Heart left ventricle (tissue), 16 donors: ENCODE measurements at regions not wholly inside any gene's neighbourhood (a gene's known extent, or its start where the extent isn't known, plus 50 kb on each side); places are given as distances from the start of the nearest gene placed in this dataset.

Experiments used
- ATAC-seq, 4 donors: fragments of 200-7000 bp; cut with Tn5 transposase; one replicate each; pipeline ENCODE4 v1.9.1; 2020 to 2022; ENCODE audit warnings: moderate library complexity in 4 of 4, mild to moderate bottlenecking in 3 of 4, moderate number of reproducible peaks in 1 of 4
- DNase-seq, 5 donors: peaks; one replicate each; pipeline ENCODE4 v3.0.0-alpha.2; 2020
- H3K27ac ChIP-seq, 12 donors: fragments of 200-600 bp; sonication (generic) in 4 of 12; one replicate each; pipeline versions ENCODE4 v1.5.0 to v1.8.0; 2016 to 2022; ENCODE audit warnings: mild to moderate bottlenecking in 2 of 12
- H3K27me3 ChIP-seq, 9 donors: fragments of 200-600 bp; sonication (generic) in 2 of 9; one replicate each; pipeline versions ENCODE4 v1.5.1 to v1.8.0; 2016 to 2022; ENCODE audit warnings: mild to moderate bottlenecking in 3 of 9
- H3K36me3 ChIP-seq, 9 donors: fragments of 200-600 bp; sonication (generic) in 2 of 9; one replicate each; pipeline versions ENCODE4 v1.5.0 to v1.8.0; 2018 to 2022; ENCODE audit warnings: mild to moderate bottlenecking in 2 of 9
- H3K4me1 ChIP-seq, 12 donors: fragments of 200-600 bp; sonication (generic) in 4 of 12; one replicate each; pipeline versions ENCODE4 v1.5.0 to v1.8.0; 2016 to 2022; ENCODE audit warnings: mild to moderate bottlenecking in 3 of 12
- H3K4me3 ChIP-seq, 12 donors: fragments of 200-600 bp; sonication (generic) in 4 of 12; one replicate each; pipeline versions ENCODE4 v1.5.0 to v1.8.0; 2017 to 2022; ENCODE audit warnings: mild to moderate bottlenecking in 9 of 12, moderate library complexity in 4 of 12
- H3K9me3 ChIP-seq, 12 donors: fragments of 200-600 bp; sonication (generic) in 4 of 12; one replicate each; pipeline versions ENCODE4 v1.5.0 to v1.8.0; 2016 to 2022; ENCODE audit warnings: mild to moderate bottlenecking in 1 of 12
- POLR2A ChIP-seq, 2 donors: fragments of 450-650 bp; IDR thresholded peaks; one replicate each; pipeline ENCODE4 v1.6.1; 2017; ENCODE audit warnings: antibody characterized with exemption in 2 of 2, mild to moderate bottlenecking in 2 of 2, moderate library complexity in 2 of 2
- WGBS, 4 donors: extraction: QIAGEN DNeasy Blood & Tissue Kit in 2 of 4; methylation state at CpG; one replicate each; pipeline versions ENCODE4 v1.1.5 to v1.1.7; 2013 to 2018; 5-methylcytosine and 5-hydroxymethylcytosine counted together
- intact Hi-C, 10 donors: fragments of 100-400 bp; cut with DNase I; formaldehyde crosslinking; loops; one replicate each; pipeline versions ENCODE4 v1.11.1 to v1.14.2; 2022
- TF ChIP-seq, protein P1 (sequence below), 12 donors: fragments of 200-600 bp; sonication (generic) in 4 of 12; IDR thresholded peaks; one replicate each; pipeline versions ENCODE4 v1.5.0 to v1.8.0; 2018 to 2022; ENCODE audit warnings: antibody characterized with exemption in 12 of 12, mild to moderate bottlenecking in 5 of 12
- donor health status: ischemic (EF 13 %, LVEDD 7.1; RV severe dilation, severe dysfunction).
- donor health status: healthy with polysubstance abuse.
- donor health status: DM: no; HTN: yes; CAD: no.
- donor health status: DM: no; HTN: no; CAD: no.
- donor health status: ischemic (EF 25% LVEDD 6.9; RV normal size, moderate dysfunction).
- donor health status: ischemic (EF 25% LVEDD 5.7; RV mildly dilated, moderate dysfunction).
- donor health status: healthy.
- donor health status: DM: yes; HTN: yes; CAD: no.
- donor health status: ischemic (EF 35%, LVEDD 5.7; RV mildly dilated, moderate dysfunction).
- donor health status: nonischemic (EF 11% LVEDD 7.7; RV severe dilation, severe dysfunction).
- donor health status: DM: yes; HTN: yes; CAD: no.
- donor health status: PGD.
- donor health status: ischemic (EF 29% LVEDD 5.4; RV normal size, mild dysfunction).
- donor health status: nonischemic (EF 23%, LVEDD 6.1; RV moderate dilation, normal function).

DNA sequence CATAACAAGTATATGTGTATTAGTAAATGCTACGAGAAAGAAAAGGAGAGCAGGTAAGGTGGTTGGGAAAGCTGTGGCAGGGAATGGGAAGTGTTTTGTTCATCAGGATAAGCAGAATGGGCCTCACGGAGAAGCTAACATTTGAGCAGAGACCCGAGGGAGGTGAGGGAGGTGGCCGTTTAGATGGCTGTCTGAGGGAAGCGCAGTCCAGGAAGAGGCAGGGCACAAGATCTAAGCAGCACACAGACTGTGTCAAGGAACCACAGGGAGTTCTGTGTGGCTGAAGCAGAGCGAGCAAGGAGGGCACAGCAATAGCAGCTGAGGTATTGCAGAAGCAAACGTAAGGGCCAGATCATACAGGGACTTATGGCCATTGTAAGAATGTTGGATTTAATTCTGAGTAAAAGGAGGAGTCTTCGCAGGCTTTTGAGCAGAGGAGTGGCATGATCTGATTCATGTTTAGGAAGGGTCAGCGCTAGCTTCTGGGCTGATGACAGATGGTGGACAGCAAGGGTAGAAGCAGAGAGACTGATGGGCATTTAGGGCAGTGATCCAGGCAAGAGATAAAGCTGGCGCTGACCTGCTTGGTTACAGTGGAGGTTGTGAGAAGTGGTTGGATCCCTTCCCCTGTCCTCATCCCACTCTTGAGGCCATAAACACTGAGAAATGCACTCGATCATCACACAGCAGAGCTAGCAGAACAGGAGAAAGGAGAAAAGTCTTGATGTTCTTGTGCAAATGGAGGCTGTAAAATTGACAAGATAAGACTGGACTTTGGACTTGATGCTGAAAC is 199.9 kb downstream of the LACC1 start:
- Histone ChIP-seq H3K27me3 (no peaks in the 10 kb centered on the region), H3K27ac (no peak overlapping the region), H3K9me3 (peaks cover 0 to 4% (median 0%) of the 10 kb centered on the region in 12 donors), H3K36me3 (no peaks in the 10 kb centered on the region), H3K4me1 (peaks cover 0 to 3% (median 0%) of the 10 kb centered on the region in 12 donors), H3K4me3 (no peak overlapping the region)
- DNase-seq = no peak
- intact Hi-C loops = no loop called here
- no peak for ATAC-seq
- TF ChIP-seq POLR2A (IDR thresholded peaks at IDR 0.05) = no peak
- TF ChIP-seq, protein P1, sequence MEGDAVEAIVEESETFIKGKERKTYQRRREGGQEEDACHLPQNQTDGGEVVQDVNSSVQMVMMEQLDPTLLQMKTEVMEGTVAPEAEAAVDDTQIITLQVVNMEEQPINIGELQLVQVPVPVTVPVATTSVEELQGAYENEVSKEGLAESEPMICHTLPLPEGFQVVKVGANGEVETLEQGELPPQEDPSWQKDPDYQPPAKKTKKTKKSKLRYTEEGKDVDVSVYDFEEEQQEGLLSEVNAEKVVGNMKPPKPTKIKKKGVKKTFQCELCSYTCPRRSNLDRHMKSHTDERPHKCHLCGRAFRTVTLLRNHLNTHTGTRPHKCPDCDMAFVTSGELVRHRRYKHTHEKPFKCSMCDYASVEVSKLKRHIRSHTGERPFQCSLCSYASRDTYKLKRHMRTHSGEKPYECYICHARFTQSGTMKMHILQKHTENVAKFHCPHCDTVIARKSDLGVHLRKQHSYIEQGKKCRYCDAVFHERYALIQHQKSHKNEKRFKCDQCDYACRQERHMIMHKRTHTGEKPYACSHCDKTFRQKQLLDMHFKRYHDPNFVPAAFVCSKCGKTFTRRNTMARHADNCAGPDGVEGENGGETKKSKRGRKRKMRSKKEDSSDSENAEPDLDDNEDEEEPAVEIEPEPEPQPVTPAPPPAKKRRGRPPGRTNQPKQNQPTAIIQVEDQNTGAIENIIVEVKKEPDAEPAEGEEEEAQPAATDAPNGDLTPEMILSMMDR (IDR thresholded peaks at IDR 0.05) = no peak
- 68 to 72% (median 70%) methylated on average over 11 of the region's 11 CpGs for WGBS, 4 donors

DNA sequence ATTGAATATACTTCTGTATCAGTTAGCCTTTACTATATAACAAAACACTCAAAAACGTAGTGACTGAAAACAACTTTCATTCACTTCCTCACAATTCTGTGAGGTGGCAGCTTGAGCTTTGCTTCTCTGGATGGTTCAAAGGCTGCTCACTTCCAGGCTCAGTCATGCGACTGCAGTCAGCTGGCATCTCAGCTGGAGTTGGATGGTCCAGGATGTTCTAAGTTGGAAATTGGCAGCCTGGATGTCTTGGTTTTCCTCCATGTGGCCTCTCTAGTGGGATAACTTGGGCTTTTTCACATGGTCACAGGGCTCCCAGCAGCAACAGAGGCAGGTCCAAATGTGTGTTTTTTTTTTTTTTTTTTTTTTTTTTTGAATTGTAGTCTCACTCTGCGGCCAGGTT is 204.4 kb downstream of the LACC1 start:
- WGBS, 4 donors = 87 to 93% (median 89%) methylated on average over 3 of the region's 3 CpGs
- TF ChIP-seq, protein P1 (IDR thresholded peaks at IDR 0.05) = no peak
- no peak for TF ChIP-seq POLR2A (IDR thresholded peaks at IDR 0.05)
- no peak for ATAC-seq
- no peak overlapping the region for H3K4me3 ChIP-seq
- no peak for DNase-seq
- H3K9me3 ChIP-seq = peaks cover 0 to 4% (median 0%) of the 10 kb centered on the region in 12 donors
- H3K4me1 ChIP-seq = no peaks in the 10 kb centered on the region
- intact Hi-C loops = no loop called here
- no peak overlapping the region for H3K27ac ChIP-seq
- no peaks in the 10 kb centered on the region for H3K27me3 ChIP-seq
- H3K36me3 ChIP-seq = no peaks in the 10 kb centered on the region

DNA sequence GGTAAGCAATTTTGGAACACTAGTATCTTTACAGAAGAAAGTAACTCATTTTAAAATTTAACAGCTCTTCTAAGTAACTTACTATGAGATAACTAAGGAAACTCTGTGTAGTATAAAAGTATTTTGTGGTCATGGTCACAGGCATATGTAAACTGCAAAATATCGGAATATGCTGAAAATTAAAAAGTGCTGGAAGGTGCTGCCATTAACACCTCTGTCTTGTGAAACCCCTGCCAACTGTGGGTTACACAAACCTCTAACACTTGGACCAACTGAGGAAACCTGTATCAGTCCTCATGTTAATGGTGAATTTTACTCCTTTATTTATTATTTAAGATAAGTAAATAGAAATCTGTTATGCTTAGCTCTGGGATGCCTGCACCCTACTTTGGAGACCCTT is 206.7 kb downstream of the LACC1 start:
- H3K27ac ChIP-seq = no peak overlapping the region
- ATAC-seq = no peak
- no peak overlapping the region for H3K4me3 ChIP-seq
- intact Hi-C loops = no loop called here
- peaks cover 0 to 4% (median 0%) of the 10 kb centered on the region in 12 donors for H3K9me3 ChIP-seq
- no peak for DNase-seq
- WGBS, 4 donors = 96 to 100% (median 97%) methylated on average over 1 of the region's 1 CpG
- H3K36me3 ChIP-seq = no peaks in the 10 kb centered on the region
- no peaks in the 10 kb centered on the region for H3K4me1 ChIP-seq
- TF ChIP-seq, protein P1 (IDR thresholded peaks at IDR 0.05) = no peak
- H3K27me3 ChIP-seq = no peaks in the 10 kb centered on the region

DNA sequence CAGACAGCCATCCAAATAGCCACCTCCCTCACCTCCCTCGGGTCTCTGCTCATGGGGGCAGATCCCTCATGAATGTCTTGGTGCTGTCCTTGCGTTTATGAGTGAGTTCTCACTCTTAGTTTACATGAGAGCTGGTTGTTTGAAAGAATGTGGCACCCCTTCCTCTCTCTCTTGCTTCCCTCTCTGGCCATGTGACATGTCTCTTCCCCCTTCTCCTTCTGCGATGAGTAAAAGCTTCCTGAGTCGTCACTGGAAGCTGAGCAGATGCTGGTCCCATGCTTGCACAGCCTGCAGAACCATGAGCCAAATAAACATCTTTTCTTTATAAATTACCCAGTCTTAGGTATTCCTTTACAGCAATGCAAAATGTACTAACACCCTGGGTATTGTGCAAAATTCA is 208.7 kb downstream of the LACC1 start:
- ATAC-seq (no peak), DNase-seq (no peak)
- Histone ChIP-seq H3K36me3 (no peaks in the 10 kb centered on the region), H3K4me1 (no peaks in the 10 kb centered on the region), H3K27ac (no peak overlapping the region), H3K4me3 (no peak overlapping the region), H3K9me3 (no peaks in the 10 kb centered on the region), H3K27me3 (no peaks in the 10 kb centered on the region)
- TF ChIP-seq POLR2A (IDR thresholded peaks at IDR 0.05) = no peak
- TF ChIP-seq, protein P1 (IDR thresholded peaks at IDR 0.05) = no peak
- intact Hi-C loops = no loop called here
- WGBS, 4 donors = 72 to 91% (median 82%) methylated on average over 3 to 4 of the region's 4 CpGs
